Activated naive CD4-positive, alpha-beta T cell treated with anti-CD3 and anti-CD28 coated beads, Interleukin-2, amount 50 U/mL, for 24 hours (primary cell): ENCODE measurements at regions not wholly inside any gene's neighbourhood (a gene's known extent, or its start where the extent isn't known, plus 50 kb on each side); places are given as distances from the start of the nearest gene placed in this dataset.

Experiments used
- H3K27ac Mint-ChIP-seq: one replicate; pipeline ENCODE4 v1.8.0; 2021; ENCODE audit warnings: mild to moderate bottlenecking, mixed read lengths
- H3K27me3 Mint-ChIP-seq: one replicate; pipeline ENCODE4 v1.8.0; 2021; ENCODE audit warnings: mixed read lengths
- H3K36me3 Mint-ChIP-seq: one replicate; pipeline ENCODE4 v1.8.0; 2021; ENCODE audit warnings: mixed read lengths
- H3K4me1 Mint-ChIP-seq: one replicate; pipeline ENCODE4 v1.8.0; 2021; ENCODE audit warnings: mixed read lengths
- H3K4me3 Mint-ChIP-seq: one replicate; pipeline ENCODE4 v1.8.0; 2021; ENCODE audit warnings: mild to moderate bottlenecking, mixed read lengths
- H3K9me3 Mint-ChIP-seq: one replicate; pipeline ENCODE4 v1.8.0; 2021; ENCODE audit warnings: mixed read lengths

DNA sequence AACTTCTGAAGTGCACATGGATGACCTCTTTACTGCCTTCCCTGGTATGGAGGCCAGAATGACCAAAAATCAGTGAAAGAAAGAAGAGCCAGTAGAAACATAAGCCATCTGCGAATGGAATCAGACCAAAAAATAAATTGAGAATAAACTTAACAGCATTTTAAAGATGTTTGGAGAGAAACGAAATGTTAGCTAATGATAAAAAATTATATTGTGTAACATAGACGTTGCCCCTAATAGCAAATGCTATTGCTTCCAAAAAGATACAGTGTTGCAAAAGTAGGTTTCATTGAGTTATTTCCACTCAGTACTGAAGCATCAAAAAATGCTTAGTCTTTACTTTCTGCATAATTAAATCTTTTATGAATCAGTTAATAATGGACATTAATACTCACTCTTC is 371.7 kb downstream of the LIG4 start:
- Mint-ChIP-seq H3K27me3 (no peaks in the 10 kb centered on the region), H3K4me3 (no peak overlapping the region)

DNA sequence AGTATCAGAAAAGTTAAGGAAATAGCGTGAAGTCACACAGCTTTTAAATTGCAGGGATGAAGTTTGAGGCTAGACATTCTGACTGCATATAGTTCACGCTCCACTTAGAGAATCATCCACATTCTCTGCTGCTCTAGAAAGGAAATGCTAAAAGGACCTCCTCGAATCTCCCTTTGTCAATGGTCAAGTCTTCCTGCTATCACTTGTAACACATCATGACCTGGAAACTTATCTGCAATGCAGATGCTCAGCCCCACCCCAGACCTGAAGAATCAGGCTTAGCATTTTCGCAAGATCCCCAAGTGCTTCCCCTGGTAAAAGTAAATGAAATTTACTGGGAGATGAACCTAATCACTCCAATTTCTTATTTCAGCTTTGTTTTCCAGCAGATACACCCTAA is 372.1 kb downstream of the LIG4 start:
- Mint-ChIP-seq H3K36me3 (no peaks in the 10 kb centered on the region), H3K4me3 (no peak overlapping the region)

More for the DNA sequence above, 371.7 kb downstream of the LIG4 start:
- Mint-ChIP-seq H3K36me3 (no peaks in the 10 kb centered on the region), H3K4me1 (no peaks in the 10 kb centered on the region), H3K27ac (no peak overlapping the region), H3K9me3 (no peaks in the 10 kb centered on the region)

DNA sequence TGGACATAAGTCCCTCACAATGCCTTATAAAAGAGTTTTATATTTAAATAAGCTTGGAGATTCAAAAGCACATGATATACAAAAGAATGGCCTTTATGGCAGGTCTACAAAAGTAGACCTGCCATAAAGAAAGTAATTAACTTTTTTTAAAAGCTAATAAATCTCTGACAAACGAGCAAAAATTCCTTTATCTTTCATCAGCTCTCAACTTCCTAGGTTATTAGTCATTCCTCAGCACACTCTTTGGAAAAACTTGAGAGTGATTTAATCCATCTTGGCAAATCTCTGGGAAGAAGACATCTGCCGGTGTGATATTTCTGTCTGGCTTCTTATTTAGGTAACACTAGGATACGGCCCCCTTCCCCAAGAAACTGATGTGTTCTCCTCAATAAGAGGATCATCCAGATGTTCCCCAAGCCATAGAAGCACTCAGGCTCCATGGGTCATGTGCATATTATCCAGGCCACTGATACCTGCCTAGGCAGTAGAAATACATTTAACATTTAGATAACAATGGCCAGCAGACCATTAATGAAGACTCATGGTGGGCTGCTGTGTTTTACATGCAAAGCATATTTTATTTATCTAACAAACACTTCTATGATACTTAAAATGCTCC is 372.7 kb downstream of the LIG4 start:
- Mint-ChIP-seq H3K27me3 (no peaks in the 10 kb centered on the region), H3K4me1 (no peaks in the 10 kb centered on the region), H3K9me3 (no peaks in the 10 kb centered on the region), H3K36me3 (no peaks in the 10 kb centered on the region), H3K4me3 (no peak overlapping the region), H3K27ac (no peak overlapping the region)

More for the DNA sequence above, 372.1 kb downstream of the LIG4 start:
- Mint-ChIP-seq H3K27ac (no peak overlapping the region), H3K27me3 (no peaks in the 10 kb centered on the region), H3K4me1 (no peaks in the 10 kb centered on the region), H3K9me3 (no peaks in the 10 kb centered on the region)

DNA sequence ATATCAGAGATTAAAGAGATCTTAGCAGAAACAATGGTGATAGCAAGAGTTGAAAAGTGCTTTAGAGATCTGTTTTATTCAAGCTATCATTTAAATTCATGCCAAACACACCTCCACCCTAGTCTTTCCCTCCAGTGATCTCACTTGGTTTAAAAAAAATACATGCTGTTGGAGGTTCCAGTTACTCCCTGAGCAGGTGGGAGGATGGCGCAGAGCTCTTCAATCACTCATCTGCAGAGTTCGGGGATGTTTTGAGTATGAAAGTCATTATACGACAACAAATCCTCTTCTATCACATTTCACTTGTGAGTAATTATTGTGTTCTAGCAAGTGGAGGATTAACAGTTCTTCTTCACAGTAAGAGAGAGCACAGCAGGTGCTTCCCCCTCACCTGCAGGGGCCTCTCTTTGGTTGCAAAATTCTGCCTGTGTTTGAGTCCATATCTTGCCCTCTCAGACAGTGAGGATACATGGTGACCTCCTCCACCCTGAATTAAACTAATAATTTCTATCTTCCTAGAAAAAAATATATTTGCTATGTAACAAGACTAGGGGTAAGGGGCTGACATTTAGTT is 376.7 kb downstream of the LIG4 start:
- Mint-ChIP-seq H3K36me3 (no peaks in the 10 kb centered on the region), H3K27ac (no peak overlapping the region), H3K4me3 (no peak overlapping the region), H3K4me1 (no peaks in the 10 kb centered on the region), H3K27me3 (peaks cover 2% of the 10 kb centered on the region), H3K9me3 (no peaks in the 10 kb centered on the region)

DNA sequence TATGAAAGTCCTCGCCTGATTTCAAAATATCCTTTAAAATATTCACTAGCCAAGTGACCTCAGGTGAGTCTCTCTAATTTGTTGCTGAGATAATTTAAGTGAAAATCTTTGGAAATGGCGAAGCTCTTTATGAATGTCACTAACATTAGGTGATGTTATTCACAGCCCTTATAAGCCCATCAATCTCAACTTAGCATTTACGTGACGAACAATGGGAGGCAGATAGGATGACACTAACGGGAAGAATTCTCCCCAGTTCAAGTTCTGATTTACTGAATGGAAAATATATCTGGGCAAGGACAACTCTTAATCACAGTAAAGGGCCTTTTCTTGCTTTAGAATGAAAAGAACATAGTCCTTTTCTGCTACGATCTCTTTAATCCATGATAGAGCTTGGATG is 378.7 kb downstream of the LIG4 start:
- Mint-ChIP-seq H3K36me3 (no peaks in the 10 kb centered on the region), H3K9me3 (no peaks in the 10 kb centered on the region), H3K4me3 (no peak overlapping the region), H3K27me3 (peaks cover 5% of the 10 kb centered on the region), H3K4me1 (no peaks in the 10 kb centered on the region), H3K27ac (no peak overlapping the region)

DNA sequence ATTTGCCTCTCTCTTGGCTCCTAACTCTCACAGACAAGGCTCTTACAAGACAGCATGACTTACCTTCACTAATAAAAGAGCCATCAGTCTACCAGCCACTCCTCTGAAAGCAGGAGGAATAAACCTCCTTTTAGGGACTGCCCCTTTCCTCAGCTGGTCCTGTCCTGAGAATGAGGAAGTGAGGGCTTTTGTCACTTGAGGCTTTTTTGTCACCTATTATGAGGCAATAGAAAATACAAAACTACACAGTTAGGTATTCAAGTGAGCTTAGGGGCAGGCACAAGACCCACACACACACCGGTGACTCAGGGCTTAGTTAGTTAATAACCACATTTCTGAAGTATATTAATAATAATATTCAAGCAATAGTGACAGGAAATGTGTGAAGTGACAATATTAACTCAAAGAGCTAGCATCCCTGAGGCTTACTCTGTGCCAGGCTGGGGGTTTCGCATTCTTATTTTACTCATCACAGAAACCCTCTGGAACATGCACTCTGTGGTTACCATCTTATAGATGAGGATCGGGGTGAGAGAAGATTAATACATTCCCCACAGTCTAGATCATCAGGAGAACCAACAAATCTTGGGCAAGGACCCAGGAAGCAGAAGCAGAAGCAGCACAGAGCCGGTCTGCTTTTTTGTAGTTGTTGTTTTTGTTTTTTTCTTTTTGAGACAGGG is 379.9 kb downstream of the LIG4 start:
- Mint-ChIP-seq H3K4me3 (no peak overlapping the region), H3K27me3 (peaks cover 5% of the 10 kb centered on the region), H3K27ac (no peak overlapping the region), H3K4me1 (no peaks in the 10 kb centered on the region), H3K9me3 (peaks cover 5% of the 10 kb centered on the region), H3K36me3 (no peaks in the 10 kb centered on the region)

DNA sequence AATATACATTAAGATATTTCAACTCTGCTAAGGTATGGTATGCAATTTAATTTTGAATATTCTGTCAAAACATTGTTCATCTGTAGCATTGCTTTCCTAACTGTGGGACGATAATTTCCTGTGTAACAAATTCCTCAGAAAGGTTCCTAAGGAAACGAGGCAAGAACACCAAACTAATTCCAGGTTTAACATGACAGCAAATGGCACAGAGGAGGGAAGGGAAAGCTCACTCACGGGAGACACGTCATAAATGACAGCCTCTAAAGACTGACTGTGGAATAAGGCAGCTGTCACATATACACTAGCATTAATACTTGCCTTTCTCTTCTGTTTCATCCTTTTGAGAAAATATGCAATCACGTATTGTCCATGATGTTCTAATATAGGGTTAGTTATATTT is 380.6 kb downstream of the LIG4 start:
- no peak overlapping the region for H3K27ac Mint-ChIP-seq
- no peaks in the 10 kb centered on the region for H3K36me3 Mint-ChIP-seq
- H3K27me3 Mint-ChIP-seq: peaks cover 5% of the 10 kb centered on the region
- H3K4me3 Mint-ChIP-seq: no peak overlapping the region
- no peaks in the 10 kb centered on the region for H3K4me1 Mint-ChIP-seq
- peaks cover 6% of the 10 kb centered on the region for H3K9me3 Mint-ChIP-seq

DNA sequence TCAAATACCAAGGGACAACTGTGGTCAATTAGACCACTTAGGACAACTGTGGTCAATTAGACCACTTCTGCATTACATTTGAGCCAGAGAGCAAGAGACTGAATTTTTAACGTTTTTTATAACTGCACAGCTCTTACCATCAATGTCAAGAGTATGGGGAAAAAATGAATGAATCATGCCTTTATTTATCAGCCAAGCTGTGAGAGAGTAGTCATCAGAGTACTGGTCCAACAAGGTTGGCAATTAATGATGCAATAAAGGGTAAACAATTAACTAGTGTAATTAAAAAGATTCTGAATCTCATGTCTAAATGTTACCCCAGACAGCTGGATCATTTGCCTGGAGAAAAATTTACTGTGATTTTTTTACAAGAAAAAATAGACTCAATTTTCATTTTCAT is 381.1 kb downstream of the LIG4 start:
- peaks cover 6% of the 10 kb centered on the region for H3K9me3 Mint-ChIP-seq
- no peak overlapping the region for H3K4me3 Mint-ChIP-seq
- H3K27ac Mint-ChIP-seq: no peak overlapping the region
- no peaks in the 10 kb centered on the region for H3K36me3 Mint-ChIP-seq
- no peaks in the 10 kb centered on the region for H3K4me1 Mint-ChIP-seq
- H3K27me3 Mint-ChIP-seq: peaks cover 5% of the 10 kb centered on the region

DNA sequence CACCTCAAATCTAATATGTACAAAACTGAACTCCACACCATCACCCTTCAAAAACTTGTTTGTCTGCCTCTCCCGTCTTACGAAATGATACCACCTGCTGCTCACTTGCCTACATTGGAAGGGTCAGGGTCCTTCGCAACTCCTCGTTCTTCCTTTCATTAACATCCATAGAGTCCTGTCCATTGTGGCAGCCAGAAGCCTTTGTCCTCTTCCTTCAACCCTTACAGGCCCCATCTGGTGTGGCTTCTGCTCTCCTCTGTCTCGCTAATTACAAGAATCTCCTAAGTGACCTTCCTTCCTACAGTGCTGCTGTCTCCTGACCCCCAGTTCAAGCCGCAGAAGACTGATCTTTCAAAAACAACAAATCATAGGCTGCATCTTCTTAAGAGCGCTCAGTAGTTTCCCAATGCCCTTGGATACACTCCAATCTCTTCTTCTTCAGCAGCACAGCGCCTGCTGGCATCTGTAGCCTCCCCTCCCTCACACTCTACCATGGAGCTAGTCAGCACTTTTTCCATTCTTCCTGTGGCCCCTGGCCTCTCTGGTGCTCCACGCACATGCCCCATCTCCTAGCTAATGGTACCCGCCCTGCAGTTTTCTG is 382.7 kb downstream of the LIG4 start:
- peaks cover 6% of the 10 kb centered on the region for H3K9me3 Mint-ChIP-seq
- H3K27me3 Mint-ChIP-seq: peaks cover 5% of the 10 kb centered on the region
- no peak overlapping the region for H3K4me3 Mint-ChIP-seq
- no peak overlapping the region for H3K27ac Mint-ChIP-seq
- no peaks in the 10 kb centered on the region for H3K4me1 Mint-ChIP-seq
- H3K36me3 Mint-ChIP-seq: no peaks in the 10 kb centered on the region

DNA sequence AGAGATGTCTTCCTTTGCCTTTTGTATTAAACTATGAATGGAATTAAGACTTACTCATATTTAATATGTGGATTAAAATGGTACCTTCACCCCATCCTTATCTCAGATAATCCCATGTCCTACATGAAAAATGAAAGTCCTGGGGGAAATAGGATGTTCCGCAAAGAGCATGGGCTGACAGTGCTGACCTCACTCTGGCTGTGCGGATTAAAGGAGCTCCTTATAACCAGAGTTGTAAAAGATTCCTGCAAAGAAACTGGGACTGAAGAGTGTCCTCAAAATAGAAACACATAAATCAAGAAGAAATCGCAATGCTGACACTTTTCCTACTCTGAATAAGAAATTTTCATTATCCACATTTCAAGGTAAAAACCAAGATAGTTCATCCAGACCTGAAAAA is 384.5 kb downstream of the LIG4 start:
- H3K36me3 Mint-ChIP-seq: no peaks in the 10 kb centered on the region
- H3K9me3 Mint-ChIP-seq: peaks cover 6% of the 10 kb centered on the region
- peaks cover 4% of the 10 kb centered on the region for H3K27me3 Mint-ChIP-seq
- H3K4me1 Mint-ChIP-seq: no peaks in the 10 kb centered on the region
- no peak overlapping the region for H3K27ac Mint-ChIP-seq
- no peak overlapping the region for H3K4me3 Mint-ChIP-seq

DNA sequence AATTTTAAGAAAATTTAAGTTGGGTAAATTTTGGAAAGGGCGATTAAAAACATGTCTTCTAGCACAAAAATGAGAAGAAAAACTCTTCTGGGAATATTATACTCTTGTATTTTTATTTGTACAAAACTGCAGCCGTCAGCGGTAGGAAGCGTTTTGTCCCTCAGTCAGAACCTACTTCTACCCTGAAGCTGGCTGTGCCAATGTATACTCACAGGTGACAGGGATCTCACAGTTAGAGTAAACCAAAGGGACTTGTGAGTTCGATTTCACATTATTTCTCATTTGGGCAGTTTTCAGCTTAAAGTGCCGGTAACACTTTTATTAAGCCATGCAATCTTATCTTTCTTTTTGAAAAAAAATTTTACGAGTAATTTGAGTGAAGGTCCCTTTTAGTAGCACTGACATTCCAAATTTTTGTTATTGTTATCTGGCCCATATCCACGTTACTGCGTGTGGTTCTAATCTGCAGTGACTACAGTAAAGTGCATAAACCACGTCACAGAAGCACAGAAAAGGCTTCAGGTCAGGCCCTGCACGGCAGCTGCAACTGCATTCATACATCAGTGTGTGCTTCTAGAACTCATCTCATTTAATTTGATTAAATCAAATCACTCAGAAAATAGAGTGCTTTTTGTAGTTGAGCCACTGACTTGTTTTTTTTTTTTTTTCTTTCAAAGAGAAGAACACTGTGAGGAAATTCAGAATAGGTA is 387.3 kb downstream of the LIG4 start:
- H3K4me3 Mint-ChIP-seq: no peak overlapping the region
- no peaks in the 10 kb centered on the region for H3K36me3 Mint-ChIP-seq
- H3K27ac Mint-ChIP-seq: no peak overlapping the region
- H3K27me3 Mint-ChIP-seq: peaks cover 4% of the 10 kb centered on the region
- H3K9me3 Mint-ChIP-seq: peaks cover 6% of the 10 kb centered on the region
- no peaks in the 10 kb centered on the region for H3K4me1 Mint-ChIP-seq

DNA sequence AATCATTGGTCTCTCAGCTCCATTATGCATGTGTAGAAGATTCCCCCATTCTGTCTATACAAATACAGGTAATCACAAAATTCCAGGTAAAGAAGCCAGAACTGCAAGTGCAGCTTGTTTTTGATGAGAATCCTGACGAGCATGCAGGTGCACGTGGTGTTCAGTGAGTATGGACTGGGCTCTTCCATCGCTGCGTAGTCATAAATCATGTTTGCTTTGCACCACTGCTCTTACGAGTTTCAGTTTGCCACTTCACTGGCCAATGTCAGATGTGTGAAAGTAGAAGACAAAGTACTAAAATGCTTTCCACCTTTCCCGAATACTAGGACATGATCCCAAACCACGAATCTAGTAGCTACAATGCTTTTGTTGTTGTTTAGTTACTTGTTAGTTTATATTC is 390.7 kb downstream of the LIG4 start:
- H3K4me1 Mint-ChIP-seq: no peaks in the 10 kb centered on the region
- no peak overlapping the region for H3K4me3 Mint-ChIP-seq
- no peaks in the 10 kb centered on the region for H3K9me3 Mint-ChIP-seq
- no peaks in the 10 kb centered on the region for H3K36me3 Mint-ChIP-seq
- no peak overlapping the region for H3K27ac Mint-ChIP-seq
- H3K27me3 Mint-ChIP-seq: no peaks in the 10 kb centered on the region

DNA sequence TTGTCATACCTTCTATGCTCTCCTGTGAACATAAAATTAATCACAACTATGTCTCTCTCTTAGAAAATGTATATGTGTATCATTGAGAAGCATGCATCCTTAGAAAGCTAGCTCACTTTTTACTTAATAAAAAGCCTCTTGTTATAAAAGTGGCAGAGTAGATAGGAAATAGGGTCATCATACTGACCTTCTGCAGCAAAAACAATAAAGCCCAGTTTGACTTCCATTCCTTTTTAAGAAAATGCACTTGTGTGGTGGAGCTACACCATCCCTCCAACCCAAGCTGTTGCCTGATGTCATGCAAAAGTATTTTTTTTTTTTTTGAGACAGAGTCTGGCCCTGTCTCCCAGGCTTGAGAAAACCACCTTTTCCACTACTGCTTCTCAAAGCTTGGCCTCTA is 393.3 kb downstream of the LIG4 start:
- no peaks in the 10 kb centered on the region for H3K36me3 Mint-ChIP-seq
- H3K27me3 Mint-ChIP-seq: no peaks in the 10 kb centered on the region
- no peaks in the 10 kb centered on the region for H3K9me3 Mint-ChIP-seq
- no peak overlapping the region for H3K27ac Mint-ChIP-seq
- no peak overlapping the region for H3K4me3 Mint-ChIP-seq
- H3K4me1 Mint-ChIP-seq: no peaks in the 10 kb centered on the region

DNA sequence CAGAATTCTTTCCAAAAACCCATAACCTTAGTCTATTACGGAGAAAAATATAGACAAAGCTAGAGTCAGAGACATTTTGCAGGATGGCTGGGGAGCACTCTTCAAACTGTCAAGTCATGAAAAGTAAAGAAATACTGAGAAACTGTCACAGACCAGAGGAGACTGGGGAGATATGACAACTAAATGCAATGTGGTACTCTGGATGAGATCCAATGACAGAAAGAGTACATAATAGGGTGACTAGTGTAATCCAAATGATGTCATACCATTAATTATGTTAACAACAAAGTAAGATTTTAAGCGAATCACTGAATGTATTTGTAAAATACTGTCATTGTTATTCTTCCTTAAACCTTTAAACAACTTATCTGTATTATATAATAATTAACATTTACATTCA is 393.8 kb downstream of the LIG4 start:
- Mint-ChIP-seq H3K4me3 (no peak overlapping the region), H3K36me3 (no peaks in the 10 kb centered on the region), H3K9me3 (no peaks in the 10 kb centered on the region), H3K27ac (no peak overlapping the region), H3K27me3 (no peaks in the 10 kb centered on the region), H3K4me1 (no peaks in the 10 kb centered on the region)

DNA sequence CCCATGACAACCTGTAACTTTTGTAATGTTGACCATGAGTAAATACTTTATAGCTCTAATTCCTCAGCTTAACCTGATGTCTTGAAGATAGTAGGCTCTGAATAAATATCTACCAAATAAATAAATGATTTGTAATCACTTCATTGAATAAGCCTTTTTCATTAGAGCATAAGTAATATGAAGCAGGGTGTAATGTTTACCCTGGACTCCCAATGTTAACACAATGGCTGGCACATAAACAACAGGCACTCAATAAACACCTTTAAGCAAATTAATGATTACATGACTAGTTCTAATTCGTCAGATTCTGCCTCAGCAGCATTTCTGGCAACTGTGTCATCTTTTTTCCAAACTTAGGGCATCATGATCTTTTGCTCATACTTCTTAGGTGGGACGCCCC is 396.3 kb downstream of the LIG4 start:
- Mint-ChIP-seq H3K27ac (no peak overlapping the region), H3K9me3 (no peaks in the 10 kb centered on the region), H3K4me1 (no peaks in the 10 kb centered on the region), H3K27me3 (peaks cover 3% of the 10 kb centered on the region), H3K4me3 (no peak overlapping the region), H3K36me3 (no peaks in the 10 kb centered on the region)
